ENCODE measurements at regions not wholly inside any gene's neighbourhood (a gene's known extent, or its start where the extent isn't known, plus 50 kb on each side); places are given as distances from the start of the nearest gene placed in this dataset.

DNA sequence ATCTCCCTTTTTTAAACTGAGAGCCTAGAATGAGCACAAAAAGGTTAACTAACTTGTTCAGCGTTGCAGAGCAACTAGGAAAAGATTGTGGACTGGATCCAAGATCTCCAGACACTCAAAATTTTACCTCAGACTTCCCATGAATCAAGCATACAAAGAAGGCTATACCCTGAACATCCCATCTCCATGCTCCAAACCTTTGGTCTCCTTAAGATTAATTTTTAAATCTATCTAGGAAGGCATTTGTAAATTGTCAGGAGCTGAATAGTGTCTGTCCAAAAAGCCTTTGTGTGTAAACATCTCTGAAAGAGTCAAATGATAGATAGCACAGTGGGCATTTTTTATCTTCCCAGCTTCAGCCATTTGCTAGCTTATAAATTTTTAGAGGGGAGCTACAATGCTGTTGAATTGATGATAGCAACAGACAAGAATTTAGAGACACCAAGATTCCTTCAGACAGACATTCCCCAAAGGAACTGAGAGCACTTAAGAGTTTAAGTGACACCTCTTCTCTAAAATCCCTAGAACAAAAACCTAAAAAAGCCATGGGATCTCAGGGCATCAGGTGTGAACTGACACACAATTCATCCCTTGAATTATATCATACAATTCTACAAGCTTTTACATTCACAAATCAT is 480.8 kb upstream of the FAM241A start:
- H3K9me3 ChIP-seq, result no peaks in the 10 kb centered on the region
- ChIA-PET POLR2A (no interaction called here), CTCF (no interaction called here)
- no peak overlapping the region for H3K4me2 ChIP-seq
- FAIRE-seq, result no peak
- no peak overlapping the region for H3K27ac ChIP-seq
- ATAC-seq, result no peak
- H3K4me1 ChIP-seq, result no peaks in the 10 kb centered on the region
- 5% methylated on average over 1 of the region's 1 CpG for WGBS (ENCODE audit: missing lambda C conversion rate)
- TF ChIP-seq, protein P1, sequence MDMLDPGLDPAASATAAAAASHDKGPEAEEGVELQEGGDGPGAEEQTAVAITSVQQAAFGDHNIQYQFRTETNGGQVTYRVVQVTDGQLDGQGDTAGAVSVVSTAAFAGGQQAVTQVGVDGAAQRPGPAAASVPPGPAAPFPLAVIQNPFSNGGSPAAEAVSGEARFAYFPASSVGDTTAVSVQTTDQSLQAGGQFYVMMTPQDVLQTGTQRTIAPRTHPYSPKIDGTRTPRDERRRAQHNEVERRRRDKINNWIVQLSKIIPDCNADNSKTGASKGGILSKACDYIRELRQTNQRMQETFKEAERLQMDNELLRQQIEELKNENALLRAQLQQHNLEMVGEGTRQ (IDR thresholded peaks at IDR 0.05), result no peak
- no peak for TF ChIP-seq ZSCAN20 (CRISPR knock-in tag; IDR thresholded peaks at IDR 0.05)
- TF ChIP-seq TP53 (CRISPR knock-in tag; IDR thresholded peaks at IDR 0.05), result no peak
- TF ChIP-seq HDAC2 (IDR thresholded peaks at IDR 0.05), result no peak
- TF ChIP-seq ZFP36 (IDR thresholded peaks at IDR 0.05; ENCODE audit: borderline replicate concordance, partially characterized antibody), result no peak
- TF ChIP-seq CHD2 (IDR thresholded peaks at IDR 0.05; ENCODE audit: low read length, partially characterized antibody), result no peak
- TF ChIP-seq BHLHE40 (IDR thresholded peaks at IDR 0.05; ENCODE audit: low read depth, low read length), result no peak
- TF ChIP-seq JUN (IDR thresholded peaks at IDR 0.05), result no peak
- TF ChIP-seq, protein P2, sequence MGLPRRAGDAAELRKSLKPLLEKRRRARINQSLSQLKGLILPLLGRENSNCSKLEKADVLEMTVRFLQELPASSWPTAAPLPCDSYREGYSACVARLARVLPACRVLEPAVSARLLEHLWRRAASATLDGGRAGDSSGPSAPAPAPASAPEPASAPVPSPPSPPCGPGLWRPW (IDR thresholded peaks at IDR 0.05), result no peak
- no peak for TF ChIP-seq TFCP2L1 (CRISPR knock-in tag; IDR thresholded peaks at IDR 0.05)
- no peak for TF ChIP-seq NFE2L2 (conservative IDR thresholded peaks at IDR 0.05; ENCODE audit: low read length)
- TF ChIP-seq POLR2AphosphoS2 (conservative IDR thresholded peaks at IDR 0.05; ENCODE audit: low read length), result no peak
- H3K4me3 ChIP-seq, result no peak overlapping the region
- DNase-seq (ENCODE audit: low read depth in 1 of 2, low spot score in 1 of 2), result no peak

DNA sequence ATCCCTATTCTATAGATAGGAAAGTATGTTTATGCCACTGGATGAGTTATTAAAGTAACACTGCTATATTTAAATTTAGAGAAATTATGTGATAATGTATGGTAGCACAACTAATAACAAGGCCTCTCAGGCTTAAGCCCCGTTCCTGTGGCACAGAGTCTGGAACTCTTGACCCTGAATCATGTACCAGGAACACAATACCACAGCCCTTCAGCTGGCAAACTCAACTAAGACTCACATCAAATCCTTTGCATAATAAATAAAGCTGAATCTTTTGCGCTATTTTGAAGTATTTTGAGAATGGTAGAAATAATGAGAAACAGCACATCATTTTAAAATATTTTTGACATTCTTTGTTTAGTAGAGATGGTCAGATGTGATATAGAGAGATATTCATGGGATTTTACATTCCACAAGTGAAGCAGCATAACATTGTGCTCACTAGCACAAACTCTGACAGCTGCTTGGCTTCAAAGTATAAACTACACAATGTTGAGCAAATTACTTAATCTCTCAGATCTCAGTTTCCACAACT is 478.4 kb upstream of the FAM241A start:
- ChIA-PET POLR2A (no interaction called here), CTCF (interaction anchor here (0.5 kb wide), 1 partner anchor 1209 kb away, joined by 3 read pairs; no protein-coding TSS in a partner anchor)
- DNase-seq (ENCODE audit: low read depth in 1 of 2, low spot score in 1 of 2) (no peak), ATAC-seq (no peak), FAIRE-seq (no peak)
- no peak overlapping the region for H3K4me3 ChIP-seq
- no peak overlapping the region for H3K4me2 ChIP-seq
- no peaks in the 10 kb centered on the region for H3K9me3 ChIP-seq
- WGBS (ENCODE audit: missing lambda C conversion rate), result 39% methylated on average over 2 of the region's 2 CpGs
- H3K27ac ChIP-seq, result no peak overlapping the region
- TF ChIP-seq RAD21 (conservative IDR thresholded peaks at IDR 0.05 in 1 of 2, IDR thresholded peaks at IDR 0.05 in 1 of 2) (no peak), ZNF302 (CRISPR knock-in tag; IDR thresholded peaks at IDR 0.05) (no peak), FOSL2 (IDR thresholded peaks at IDR 0.05) (no peak), FOSL2 (CRISPR knock-in tag; IDR thresholded peaks at IDR 0.05) (no peak), KDM5A (IDR thresholded peaks at IDR 0.05) (no peak), HEYL (CRISPR knock-in tag; IDR thresholded peaks at IDR 0.05) (no peak), JUNB (IDR thresholded peaks at IDR 0.05) (no peak)
- TF ChIP-seq, protein P3, sequence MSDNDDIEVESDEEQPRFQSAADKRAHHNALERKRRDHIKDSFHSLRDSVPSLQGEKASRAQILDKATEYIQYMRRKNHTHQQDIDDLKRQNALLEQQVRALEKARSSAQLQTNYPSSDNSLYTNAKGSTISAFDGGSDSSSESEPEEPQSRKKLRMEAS (IDR thresholded peaks at IDR 0.05), result no peak
- TF ChIP-seq, protein P4, sequence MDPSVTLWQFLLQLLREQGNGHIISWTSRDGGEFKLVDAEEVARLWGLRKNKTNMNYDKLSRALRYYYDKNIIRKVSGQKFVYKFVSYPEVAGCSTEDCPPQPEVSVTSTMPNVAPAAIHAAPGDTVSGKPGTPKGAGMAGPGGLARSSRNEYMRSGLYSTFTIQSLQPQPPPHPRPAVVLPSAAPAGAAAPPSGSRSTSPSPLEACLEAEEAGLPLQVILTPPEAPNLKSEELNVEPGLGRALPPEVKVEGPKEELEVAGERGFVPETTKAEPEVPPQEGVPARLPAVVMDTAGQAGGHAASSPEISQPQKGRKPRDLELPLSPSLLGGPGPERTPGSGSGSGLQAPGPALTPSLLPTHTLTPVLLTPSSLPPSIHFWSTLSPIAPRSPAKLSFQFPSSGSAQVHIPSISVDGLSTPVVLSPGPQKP (IDR thresholded peaks at IDR 0.05; ENCODE audit: low read depth, low read length), result no peak
- H3K4me1 ChIP-seq, result no peaks in the 10 kb centered on the region

DNA sequence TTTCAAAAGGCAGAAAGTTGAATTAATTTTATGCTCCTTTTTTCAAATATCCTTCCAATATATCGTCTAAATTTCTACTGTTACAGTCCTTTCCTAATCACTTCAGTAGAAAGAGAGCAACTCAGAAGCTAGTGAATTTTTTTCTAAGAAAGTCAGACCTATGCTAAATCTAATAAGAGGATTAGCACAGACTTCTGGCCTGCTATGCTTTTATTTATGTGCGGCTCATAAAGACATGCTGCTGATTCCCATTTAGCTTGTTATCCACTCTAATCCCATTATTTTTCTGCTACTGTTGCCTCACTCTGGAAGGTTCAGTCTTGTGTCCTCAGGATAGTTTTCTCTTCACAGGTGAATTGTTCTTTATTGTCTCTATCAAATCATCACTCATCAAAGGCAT is 473.5 kb upstream of the FAM241A start:
- CTCF ChIA-PET, result no interaction called here
- WGBS (ENCODE audit: missing lambda C conversion rate), result 41% methylated on average over 2 of the region's 2 CpGs
- no peaks in the 10 kb centered on the region for H3K9me3 ChIP-seq
- H3K27ac ChIP-seq, result no peak overlapping the region
- DNase-seq (ENCODE audit: low read depth in 1 of 2, low spot score in 1 of 2) (no peak), ATAC-seq (no peak), FAIRE-seq (no peak)
- no peaks in the 10 kb centered on the region for H3K4me1 ChIP-seq
- H3K4me2 ChIP-seq, result no peak overlapping the region
- H3K4me3 ChIP-seq, result no peak overlapping the region
- no peak for TF ChIP-seq HDAC2 (IDR thresholded peaks at IDR 0.05)
- TF ChIP-seq FOSB (CRISPR knock-in tag; IDR thresholded peaks at IDR 0.05), result no peak
- TF ChIP-seq TP53 (CRISPR knock-in tag; IDR thresholded peaks at IDR 0.05), result no peak
- no peak for TF ChIP-seq ZFP36 (IDR thresholded peaks at IDR 0.05; ENCODE audit: borderline replicate concordance, partially characterized antibody)
- no peak for TF ChIP-seq HOXB5 (CRISPR knock-in tag; IDR thresholded peaks at IDR 0.05)
- no peak for TF ChIP-seq RNF2 (IDR thresholded peaks at IDR 0.05; ENCODE audit: borderline replicate concordance, low read depth)
- TF ChIP-seq FOSL2 (IDR thresholded peaks at IDR 0.05), result no peak
- TF ChIP-seq FOSL2 (CRISPR knock-in tag; IDR thresholded peaks at IDR 0.05), result no peak
- no peak for TF ChIP-seq HOXA7 (CRISPR knock-in tag; IDR thresholded peaks at IDR 0.05)
- TF ChIP-seq, protein P5, sequence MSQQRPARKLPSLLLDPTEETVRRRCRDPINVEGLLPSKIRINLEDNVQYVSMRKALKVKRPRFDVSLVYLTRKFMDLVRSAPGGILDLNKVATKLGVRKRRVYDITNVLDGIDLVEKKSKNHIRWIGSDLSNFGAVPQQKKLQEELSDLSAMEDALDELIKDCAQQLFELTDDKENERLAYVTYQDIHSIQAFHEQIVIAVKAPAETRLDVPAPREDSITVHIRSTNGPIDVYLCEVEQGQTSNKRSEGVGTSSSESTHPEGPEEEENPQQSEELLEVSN (IDR thresholded peaks at IDR 0.05; ENCODE audit: borderline replicate concordance, low read depth), result no peak
- POLR2A ChIA-PET, result no interaction called here
